ENCODE measurements at regions not wholly inside any gene's neighbourhood (a gene's known extent, or its start where the extent isn't known, plus 50 kb on each side); places are given as distances from the start of the nearest gene placed in this dataset.

GRCh38 chr6:142534484-142534883, 232.7 kb downstream of the ADGRG6 start:
- no peak for TF ChIP-seq CTCF (conservative IDR thresholded peaks at IDR 0.05; ENCODE audit: low read depth in 2 of 2)
- TF ChIP-seq POLR2AphosphoS5 (IDR thresholded peaks at IDR 0.05; ENCODE audit: low read depth): no peak
